CD4-positive, alpha-beta T cell treated with Interleukin-10 for 1 hour (primary cell): ENCODE measurements at regions not wholly inside any gene's neighbourhood (a gene's known extent, or its start where the extent isn't known, plus 50 kb on each side); places are given as distances from the start of the nearest gene placed in this dataset.

ENCODE experiments used
- DNase-seq: peaks from one replicate; pipeline ENCODE4 v3.0.0-alpha.2; 2020

DNA sequence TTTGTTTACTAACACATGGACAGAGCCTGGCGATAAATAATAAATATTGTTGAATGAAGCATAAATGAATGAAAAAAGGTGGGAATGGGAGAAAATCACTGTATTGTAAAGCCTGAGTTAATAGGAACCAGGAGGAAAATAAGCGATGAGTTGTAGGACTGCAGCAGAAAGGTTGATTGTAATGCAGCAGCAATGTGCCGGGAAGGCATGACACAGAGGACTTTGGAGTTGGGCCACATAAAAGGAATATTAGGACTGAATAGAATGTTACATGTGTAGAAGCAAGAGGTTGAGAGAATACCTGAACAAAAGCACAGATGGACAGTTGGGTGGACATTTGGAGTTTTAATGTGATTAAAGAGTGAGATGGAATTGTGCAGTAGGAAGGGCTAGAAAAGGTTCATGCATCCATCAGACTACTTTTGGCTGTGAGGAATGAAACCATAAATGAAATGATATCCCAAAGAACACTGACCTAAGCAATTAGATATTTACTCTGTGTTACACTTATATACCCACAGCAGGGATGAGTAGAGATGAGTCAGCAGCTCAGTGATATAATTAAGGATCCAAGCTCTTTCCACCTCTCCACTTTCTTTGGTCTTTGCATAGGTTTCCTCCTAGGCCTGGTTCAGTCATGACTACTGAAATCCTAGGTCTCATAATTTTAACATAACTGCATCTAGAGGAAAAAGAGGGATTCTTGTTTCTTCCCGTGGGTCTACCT, 55.4 kb downstream of the CCER1 start:
- no peak for DNase-seq

DNA sequence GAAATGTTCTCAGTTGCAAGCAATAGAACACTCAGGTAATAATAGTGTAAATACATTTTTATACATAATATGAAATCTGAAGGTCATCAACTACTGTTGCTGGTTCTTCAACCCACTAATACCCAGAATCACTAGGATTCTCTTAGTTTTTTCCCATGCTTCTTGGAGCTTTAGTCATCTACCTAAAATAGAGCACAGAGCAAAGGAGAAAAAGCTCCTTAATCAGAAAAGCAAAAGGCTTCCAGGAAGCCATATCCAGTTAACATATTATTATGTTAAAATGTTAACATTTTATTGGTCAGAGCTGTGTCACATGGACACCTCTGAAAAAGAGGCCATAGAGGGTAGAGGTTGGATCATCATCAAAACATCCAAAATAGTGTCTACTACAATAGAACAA, 57.0 kb downstream of the CCER1 start:
- no peak for DNase-seq

- DNase-seq = no peak
Measured at GRCh38 chr12:90897316-90897715, 57.7 kb downstream of the CCER1 start.

- no peak for DNase-seq
Measured at GRCh38 chr12:90896821-90897220, 58.2 kb downstream of the CCER1 start.

- no peak for DNase-seq
Measured at GRCh38 chr12:90896164-90896563, 58.8 kb downstream of the CCER1 start.

- DNase-seq = no peak
Measured at GRCh38 chr12:90888316-90888715, 66.7 kb downstream of the CCER1 start.

- DNase-seq = no peak
Measured at GRCh38 chr12:90883456-90883855, 71.5 kb downstream of the CCER1 start.

GRCh38 chr12:90871726-90872096, 83.3 kb downstream of the CCER1 start:
- no peak for DNase-seq

- DNase-seq = no peak
Measured at GRCh38 chr12:90870971-90871725, 83.8 kb downstream of the CCER1 start.

- DNase-seq = no peak
Measured at GRCh38 chr12:90868626-90869025, 86.3 kb downstream of the CCER1 start.

- DNase-seq = no peak
Measured at GRCh38 chr12:90859591-90859990, 95.4 kb downstream of the CCER1 start.

GRCh38 chr12:90858252-90858651, 96.7 kb downstream of the CCER1 start:
- DNase-seq = no peak

DNA sequence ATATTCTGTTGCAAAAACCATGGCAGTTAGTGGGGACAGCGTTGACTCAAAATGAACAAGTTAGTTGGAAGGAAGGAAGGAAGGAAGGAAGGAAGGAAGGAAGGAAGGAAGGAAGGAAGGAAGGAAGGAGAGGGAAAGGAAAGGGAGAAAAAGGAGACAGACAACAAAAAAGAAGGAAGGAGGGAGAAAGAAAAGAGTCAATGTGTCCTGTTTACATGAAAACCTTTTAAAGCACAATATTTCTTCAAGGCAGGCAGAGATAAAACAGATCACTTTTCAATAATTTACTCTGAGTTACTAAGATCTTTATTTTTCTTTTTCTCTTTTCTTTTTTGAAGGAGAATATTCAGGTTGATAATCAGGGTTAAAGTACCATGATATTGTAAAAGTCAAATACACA, 99.4 kb downstream of the CCER1 start:
- no peak for DNase-seq

- peak; percentile 14 for DNase-seq
Measured at GRCh38 chr12:90854136-90854689, 100.8 kb downstream of the CCER1 start.

DNA sequence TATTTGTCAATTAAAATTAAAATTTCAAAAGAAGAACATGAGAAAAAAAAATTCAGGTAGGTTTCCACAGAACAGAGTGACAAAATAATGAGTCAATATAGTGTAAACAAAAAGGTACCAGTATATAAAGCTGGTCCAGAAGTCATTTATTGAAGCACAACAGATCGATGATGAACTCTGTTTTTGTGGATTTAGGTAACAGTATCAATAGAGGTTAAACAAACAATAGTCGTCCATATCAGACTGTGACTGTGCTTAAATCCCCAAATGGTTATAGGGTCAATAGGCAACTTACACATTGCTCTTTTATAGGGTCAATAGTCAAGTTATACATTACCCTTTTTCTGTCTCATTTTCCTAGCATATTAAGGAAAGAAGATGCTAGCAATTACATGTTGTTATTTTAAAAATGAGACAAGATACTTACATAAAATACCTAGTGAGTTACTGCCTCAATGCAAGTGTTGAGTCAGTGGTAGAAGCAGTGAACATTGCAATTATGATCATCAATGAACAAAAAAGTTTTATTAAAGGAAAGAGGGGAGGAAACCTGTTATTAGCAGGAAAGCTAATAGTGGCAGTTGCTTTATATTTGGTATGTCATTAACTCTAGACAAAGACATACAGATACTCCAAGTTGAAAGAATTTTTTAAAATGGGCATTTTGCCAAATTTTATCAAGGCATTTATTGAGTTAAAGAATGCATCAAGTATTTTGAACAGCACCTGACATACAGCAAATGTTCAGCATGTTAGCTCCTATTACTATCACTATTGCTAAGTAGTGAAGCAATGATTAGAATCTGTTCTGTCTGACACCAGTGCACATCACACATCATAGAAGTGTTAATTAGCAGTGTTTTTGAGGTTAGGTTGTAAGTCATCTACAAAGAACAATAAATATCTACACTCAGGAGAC, 102.9 kb downstream of the CCER1 start:
- no peak for DNase-seq

DNA sequence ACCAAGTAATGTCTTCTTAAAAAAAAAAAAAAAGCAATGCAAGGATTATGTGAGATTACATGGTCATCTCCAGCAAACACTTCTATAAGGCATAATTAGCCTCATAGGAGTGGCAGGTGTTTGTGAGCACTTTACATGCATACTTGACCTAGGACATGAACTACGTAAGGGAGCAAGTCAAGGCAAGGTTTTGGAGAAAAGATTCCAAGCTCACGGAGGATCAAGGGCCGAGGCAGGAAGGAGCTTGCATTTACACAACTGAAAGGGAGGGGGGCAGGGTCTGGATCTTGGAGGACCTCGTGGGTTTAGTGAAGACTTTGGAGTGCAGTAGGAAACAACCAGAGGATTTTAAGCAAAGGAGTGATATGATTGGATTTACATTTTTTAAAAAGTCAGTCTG, 112.5 kb downstream of the CCER1 start:
- DNase-seq = no peak

DNA sequence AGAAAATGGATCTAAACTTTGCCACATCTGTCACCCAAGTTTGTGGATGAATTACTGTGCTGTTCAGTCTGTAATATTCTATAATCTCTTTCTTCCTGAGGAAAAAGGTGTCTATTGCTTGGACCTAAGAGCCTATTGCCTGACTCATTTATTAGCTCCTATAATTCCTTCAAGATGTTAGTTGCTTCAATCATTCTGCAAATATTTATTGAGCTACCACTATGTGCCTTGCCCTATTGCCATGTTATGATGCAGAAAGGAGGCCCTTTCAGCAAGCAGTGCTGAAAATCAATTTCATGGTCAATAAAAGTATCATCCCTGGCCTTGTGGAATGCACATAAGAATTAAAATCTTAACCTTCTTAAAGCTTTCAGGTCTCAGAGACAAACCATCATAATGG, 113.6 kb downstream of the CCER1 start:
- DNase-seq = no peak

GRCh38 chr12:90839346-90839745, 115.6 kb downstream of the CCER1 start:
- DNase-seq = no peak

DNA sequence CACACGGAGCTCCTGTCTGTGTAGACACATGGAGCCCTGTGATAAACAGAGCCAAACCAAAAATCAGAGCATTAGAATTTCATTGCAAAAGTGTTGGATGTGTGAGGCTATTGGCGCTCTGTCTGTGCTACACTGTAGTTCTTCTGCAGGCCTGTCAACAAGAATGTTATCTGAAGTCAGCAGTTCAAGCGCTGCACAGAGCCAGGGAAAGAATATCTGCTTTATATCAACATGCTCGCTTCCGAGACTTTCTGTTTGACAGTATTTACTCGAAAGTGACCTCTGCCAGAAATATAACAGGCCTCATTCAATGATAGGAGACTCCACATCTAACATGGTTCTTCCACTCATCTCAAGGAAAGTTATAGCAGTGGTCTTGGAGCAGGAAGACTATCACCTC, 118.3 kb downstream of the CCER1 start:
- DNase-seq = no peak

- no peak for DNase-seq
Measured at GRCh38 chr12:90833228-90833627, 121.7 kb downstream of the CCER1 start.

DNA sequence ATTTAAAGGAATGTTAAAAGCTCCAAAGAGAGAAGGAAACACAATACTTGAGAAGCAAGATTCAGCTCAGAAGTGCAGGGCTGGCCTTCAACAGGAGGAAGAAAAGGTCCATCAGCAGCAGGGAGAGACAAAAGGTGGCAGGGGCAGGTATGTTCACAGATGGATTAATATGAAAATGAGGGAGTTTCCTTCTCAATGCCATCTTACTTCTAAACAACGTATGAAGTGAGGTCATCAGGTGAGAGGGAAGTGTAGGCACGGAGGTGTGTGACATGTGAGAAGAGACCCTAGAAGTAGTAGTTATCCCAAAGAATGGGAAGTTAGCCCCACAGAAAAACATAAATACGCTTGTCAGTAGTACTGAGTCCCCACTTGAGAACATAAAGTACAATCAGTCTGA, 122.5 kb downstream of the CCER1 start:
- no peak for DNase-seq

GRCh38 chr12:90831712-90832111, 123.3 kb downstream of the CCER1 start:
- DNase-seq = no peak

DNA sequence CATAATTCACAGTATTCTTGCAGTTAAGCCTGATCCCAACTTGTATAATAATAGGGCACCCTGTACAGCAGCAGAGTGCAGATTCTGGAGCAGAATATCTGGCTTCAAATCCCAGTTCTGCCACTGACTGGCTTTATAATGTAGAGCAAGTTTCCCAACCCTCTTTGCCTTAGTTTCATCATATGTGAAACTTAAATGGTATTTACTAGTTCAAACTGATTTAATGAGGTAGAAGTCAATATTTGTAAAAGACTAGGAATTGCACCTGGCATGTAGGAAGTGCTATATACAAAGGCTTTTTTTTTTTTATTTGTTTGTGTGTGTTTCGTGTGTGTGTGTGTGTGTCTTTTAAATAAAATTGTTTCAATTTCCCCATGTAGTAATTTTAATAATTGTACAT, 125.9 kb downstream of the CCER1 start:
- no peak for DNase-seq
